Colonic mucosa (tissue), 4 donors: ENCODE measurements at regions not wholly inside any gene's neighbourhood (a gene's known extent, or its start where the extent isn't known, plus 50 kb on each side); places are given as distances from the start of the nearest gene placed in this dataset.

Experiments
- DNase-seq: peaks from one replicate; pipeline ENCODE4 v3.0.0-alpha.2; 2020
- H3K27ac ChIP-seq: fragments of 200-600 bp; one replicate; pipeline ENCODE4 v1.8.0; 2021
- H3K27me3 ChIP-seq: fragments of 200-600 bp; one replicate; pipeline ENCODE4 v1.8.0; 2021
- H3K36me3 ChIP-seq: fragments of 200-600 bp; one replicate; pipeline ENCODE4 v1.8.0; 2021
- H3K4me1 ChIP-seq: fragments of 200-600 bp; one replicate; pipeline ENCODE4 v1.8.0; 2021; ENCODE audit warnings: mild to moderate bottlenecking
- H3K4me3 ChIP-seq: fragments of 200-600 bp; one replicate; pipeline ENCODE4 v1.8.0; 2021
- H3K9ac ChIP-seq, 2 donors: one replicate each; pipeline ENCODE4 v1.7.0; 2013; ENCODE audit warnings: control low read depth in 2 of 2, low read depth in 2 of 2, low read length in 2 of 2
- H3K9me3 ChIP-seq: fragments of 200-600 bp; one replicate; pipeline ENCODE4 v1.8.0; 2021
- CTCF ChIP-seq: fragments of 200-600 bp; IDR thresholded peaks from one replicate; pipeline ENCODE4 v1.8.0; 2022; ENCODE audit warnings: antibody characterized with exemption, mild to moderate bottlenecking
- intact Hi-C: fragments of 100-400 bp; cut with DNase I; formaldehyde crosslinking; loops from one replicate; pipeline ENCODE4 v1.14.1; 2022
- donor health status: healthy.
- donor health status: DM: no; HTN: no; CAD: no.
- donor health status: DM: no; HTN: no; CAD: no.

DNA sequence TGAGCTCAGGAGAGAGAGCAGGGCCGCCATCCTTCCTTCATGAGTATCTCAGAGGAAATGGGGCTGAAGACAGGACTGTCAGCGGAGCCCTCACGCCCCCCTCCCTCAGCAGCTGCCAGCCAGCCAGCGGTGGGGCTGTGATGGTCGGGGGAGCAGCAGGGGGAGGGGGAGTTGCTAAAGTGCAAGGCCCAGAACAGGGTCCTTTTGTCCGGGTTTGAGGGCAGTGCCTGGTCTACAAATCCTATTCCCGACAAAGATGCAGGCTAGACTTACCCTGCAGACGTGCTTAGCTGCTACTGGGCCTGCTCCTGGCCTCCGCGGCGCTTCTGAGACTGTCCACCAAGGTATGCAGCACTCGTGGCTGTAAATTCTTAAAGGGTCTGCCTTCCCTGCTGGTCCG lies 593.4 kb upstream of the CDH4 start:
- Histone ChIP-seq H3K9me3 (no peaks in the 10 kb centered on the region), H3K4me1 (no peaks in the 10 kb centered on the region), H3K27ac (no peak overlapping the region), H3K4me3 (no peak overlapping the region), H3K27me3 (no peaks in the 10 kb centered on the region), H3K9ac (no peak overlapping the region), H3K36me3 (no peaks in the 10 kb centered on the region)
- intact Hi-C loops: no loop called here
- no peak for DNase-seq
- TF ChIP-seq CTCF: no peak

GRCh38 chr20:60659240-60659639 lies 592.8 kb upstream of the CDH4 start:
- no peaks in the 10 kb centered on the region for H3K9me3 ChIP-seq
- H3K27ac ChIP-seq: no peak overlapping the region
- H3K27me3 ChIP-seq: no peaks in the 10 kb centered on the region
- intact Hi-C loops: no loop called here
- no peak overlapping the region for H3K9ac ChIP-seq
- H3K4me1 ChIP-seq: no peaks in the 10 kb centered on the region
- no peak for TF ChIP-seq CTCF
- no peak for DNase-seq
- H3K36me3 ChIP-seq: no peaks in the 10 kb centered on the region
- no peak overlapping the region for H3K4me3 ChIP-seq

DNA sequence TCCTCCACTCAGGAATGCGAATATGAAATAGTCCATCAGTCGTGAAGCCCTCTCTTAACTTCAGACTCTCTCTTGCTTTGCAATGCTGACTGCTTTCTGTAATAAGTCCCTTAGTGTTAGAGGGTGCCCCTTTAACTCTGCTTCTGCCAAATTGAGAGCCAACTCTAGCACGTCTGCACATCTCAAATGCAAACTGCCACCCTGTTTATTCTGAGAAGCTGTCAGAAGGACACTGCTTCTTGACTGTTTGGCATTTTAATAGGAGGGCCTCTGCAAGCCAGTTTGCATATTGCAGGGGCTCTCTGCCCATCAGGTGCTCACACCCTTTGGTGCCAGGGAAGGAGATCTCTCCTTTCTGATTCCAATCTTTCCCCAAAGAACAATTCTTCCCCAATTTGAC lies 589.8 kb upstream of the CDH4 start:
- TF ChIP-seq CTCF: no peak
- Histone ChIP-seq H3K9me3 (no peaks in the 10 kb centered on the region), H3K9ac (no peak overlapping the region), H3K4me3 (no peak overlapping the region), H3K4me1 (no peaks in the 10 kb centered on the region), H3K36me3 (no peaks in the 10 kb centered on the region), H3K27me3 (no peaks in the 10 kb centered on the region), H3K27ac (no peak overlapping the region)
- no peak for DNase-seq
- intact Hi-C loops: no loop called here

- H3K36me3 ChIP-seq: no peaks in the 10 kb centered on the region
- H3K4me3 ChIP-seq: no peak overlapping the region
- no peak for DNase-seq
- no peaks in the 10 kb centered on the region for H3K4me1 ChIP-seq
- intact Hi-C loops: no loop called here
- TF ChIP-seq CTCF: no peak
- H3K9ac ChIP-seq: no peak overlapping the region
- no peaks in the 10 kb centered on the region for H3K9me3 ChIP-seq
- H3K27ac ChIP-seq: no peak overlapping the region
- H3K27me3 ChIP-seq: no peaks in the 10 kb centered on the region
Observed at GRCh38 chr20:60664106-60664505, 588.0 kb upstream of the CDH4 start.

DNA sequence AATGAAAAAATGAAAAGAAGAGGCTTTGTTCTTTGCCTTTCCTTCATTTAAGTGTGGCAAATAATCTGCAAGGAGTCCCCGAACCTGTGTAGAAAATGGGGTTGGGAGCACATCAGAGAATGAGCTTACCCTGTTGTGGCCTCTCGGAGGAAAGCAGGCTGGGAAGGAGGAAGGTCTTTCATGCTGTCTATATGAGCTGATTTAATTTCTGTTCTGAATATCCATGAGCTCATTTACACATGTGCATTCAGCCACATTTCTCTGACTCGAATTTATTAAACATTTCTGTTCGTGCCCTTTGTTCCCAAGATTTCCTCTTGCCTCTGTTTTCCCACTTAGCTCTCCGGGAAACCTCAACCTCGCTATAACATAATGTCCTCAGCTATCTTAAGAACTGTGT lies 584.4 kb upstream of the CDH4 start:
- no peaks in the 10 kb centered on the region for H3K4me1 ChIP-seq
- H3K36me3 ChIP-seq: no peaks in the 10 kb centered on the region
- H3K27ac ChIP-seq: no peak overlapping the region
- no peaks in the 10 kb centered on the region for H3K9me3 ChIP-seq
- H3K9ac ChIP-seq: no peak overlapping the region
- no peak for DNase-seq
- no peaks in the 10 kb centered on the region for H3K27me3 ChIP-seq
- no peak overlapping the region for H3K4me3 ChIP-seq
- no peak for TF ChIP-seq CTCF
- intact Hi-C loops: no loop called here

GRCh38 chr20:60669211-60669610 lies 582.9 kb upstream of the CDH4 start:
- no peaks in the 10 kb centered on the region for H3K27me3 ChIP-seq
- DNase-seq: no peak
- intact Hi-C loops: no loop called here
- no peaks in the 10 kb centered on the region for H3K4me1 ChIP-seq
- no peak overlapping the region for H3K9ac ChIP-seq
- no peak overlapping the region for H3K4me3 ChIP-seq
- no peaks in the 10 kb centered on the region for H3K9me3 ChIP-seq
- H3K36me3 ChIP-seq: no peaks in the 10 kb centered on the region
- no peak for TF ChIP-seq CTCF
- no peak overlapping the region for H3K27ac ChIP-seq
